NCI-H510A treated with DMSO at 0.1 percent for 48 hours (cell line): ENCODE measurements at regions not wholly inside any gene's neighbourhood (a gene's known extent, or its start where the extent isn't known, plus 50 kb on each side); places are given as distances from the start of the nearest gene placed in this dataset.
"Not testable (repeated sequence)": the region's sequence is repeated elsewhere in the genome, so short reads cannot be mapped to it uniquely, and the experiment has no call there.

Source experiments
- DNase-seq: peaks from one replicate; lab custom pipeline; 2025; lab: John Stamatoyannopoulos, UW

- DNase-seq: no peak
Observed at GRCh38 chr3:88954853-88955252, 152.6 kb upstream of the EPHA3 start.

GRCh38 chr3:88955274-88955673 is 152.1 kb upstream of the EPHA3 start:
- DNase-seq: no peak

- no peak for DNase-seq
Observed at GRCh38 chr3:88957711-88958439, 149.5 kb upstream of the EPHA3 start.

GRCh38 chr3:88960019-88960418 is 147.4 kb upstream of the EPHA3 start:
- no peak for DNase-seq

- no peak for DNase-seq
Observed at GRCh38 chr3:88963003-88963402, 144.4 kb upstream of the EPHA3 start.

- DNase-seq: no peak
Observed at GRCh38 chr3:88979760-88980159, 127.7 kb upstream of the EPHA3 start.

GRCh38 chr3:88983458-88983857 is 124.0 kb upstream of the EPHA3 start:
- no peak for DNase-seq

GRCh38 chr3:88984256-88984655 is 123.2 kb upstream of the EPHA3 start:
- DNase-seq: no peak

GRCh38 chr3:88984832-88985231 is 122.6 kb upstream of the EPHA3 start:
- no peak for DNase-seq

- DNase-seq: no peak
Observed at GRCh38 chr3:88985491-88985890, 121.9 kb upstream of the EPHA3 start.

- no peak for DNase-seq
Observed at GRCh38 chr3:88986834-88987233, 120.6 kb upstream of the EPHA3 start.

- no peak for DNase-seq
Observed at GRCh38 chr3:88987776-88988175, 119.6 kb upstream of the EPHA3 start.

- no peak for DNase-seq
Observed at GRCh38 chr3:88988906-88989305, 118.5 kb upstream of the EPHA3 start.

GRCh38 chr3:88991496-88991895 is 115.9 kb upstream of the EPHA3 start:
- DNase-seq: no peak

GRCh38 chr3:88996691-88997090 is 110.7 kb upstream of the EPHA3 start:
- no peak for DNase-seq

GRCh38 chr3:88997260-88997659 is 110.2 kb upstream of the EPHA3 start:
- no peak for DNase-seq

- no peak for DNase-seq
Observed at GRCh38 chr3:89000886-89001285, 106.5 kb upstream of the EPHA3 start.

GRCh38 chr3:89002191-89002590 is 105.2 kb upstream of the EPHA3 start:
- no peak for DNase-seq

- DNase-seq: no peak
Observed at GRCh38 chr3:89013536-89013935, 93.9 kb upstream of the EPHA3 start.

- DNase-seq: no peak
Observed at GRCh38 chr3:89017531-89017930, 89.9 kb upstream of the EPHA3 start.

GRCh38 chr3:89025185-89025584 is 82.2 kb upstream of the EPHA3 start:
- DNase-seq: no peak

- DNase-seq: no peak
Observed at GRCh38 chr3:89032346-89033013, 74.9 kb upstream of the EPHA3 start.

GRCh38 chr3:89034723-89035122 is 72.7 kb upstream of the EPHA3 start:
- not testable (repeated sequence) for DNase-seq

GRCh38 chr3:89038869-89039268 is 68.6 kb upstream of the EPHA3 start:
- DNase-seq: no peak
